BLaER1 (cell line): ENCODE measurements at regions not wholly inside any gene's neighbourhood (a gene's known extent, or its start where the extent isn't known, plus 50 kb on each side); places are given as distances from the start of the nearest gene placed in this dataset.
"Not testable (repeated sequence)": the region's sequence is repeated elsewhere in the genome, so short reads cannot be mapped to it uniquely, and the experiment has no call there.

ENCODE experiments used
- H3K27ac ChIP-seq: shearing (Covaris generic); formaldehyde crosslinking; 2 replicates; pipeline ENCODE4 v1.8.1; 2022
- H3K27me3 ChIP-seq: shearing (Covaris generic); formaldehyde crosslinking; 2 replicates; pipeline ENCODE4 v1.8.1; 2022
- H3K36me3 ChIP-seq: shearing (Covaris generic); formaldehyde crosslinking; 2 replicates; pipeline ENCODE4 v1.8.1; 2022
- H3K4me1 ChIP-seq: shearing (Covaris generic); formaldehyde crosslinking; 2 replicates; pipeline ENCODE4 v1.8.1; 2022
- H3K4me2 ChIP-seq: shearing (Covaris generic); formaldehyde crosslinking; 2 replicates; pipeline ENCODE4 v1.8.1; 2022
- H3K4me3 ChIP-seq: shearing (Covaris generic); formaldehyde crosslinking; 2 replicates; pipeline ENCODE4 v1.8.1; 2022
- H3K9ac ChIP-seq: shearing (Covaris generic); formaldehyde crosslinking; 2 replicates; pipeline ENCODE4 v1.8.1; 2022
- H3K9me3 ChIP-seq: shearing (Covaris generic); formaldehyde crosslinking; 2 replicates; pipeline ENCODE4 v1.8.1; 2022
- H4K20me1 ChIP-seq: shearing (Covaris generic); formaldehyde crosslinking; 2 replicates; pipeline ENCODE4 v1.8.1; 2022
- Cebpa-rat ChIP-seq: shearing (Covaris generic); IDR thresholded peaks from 2 replicates; pipeline ENCODE4 v1.8.1; 2022

DNA sequence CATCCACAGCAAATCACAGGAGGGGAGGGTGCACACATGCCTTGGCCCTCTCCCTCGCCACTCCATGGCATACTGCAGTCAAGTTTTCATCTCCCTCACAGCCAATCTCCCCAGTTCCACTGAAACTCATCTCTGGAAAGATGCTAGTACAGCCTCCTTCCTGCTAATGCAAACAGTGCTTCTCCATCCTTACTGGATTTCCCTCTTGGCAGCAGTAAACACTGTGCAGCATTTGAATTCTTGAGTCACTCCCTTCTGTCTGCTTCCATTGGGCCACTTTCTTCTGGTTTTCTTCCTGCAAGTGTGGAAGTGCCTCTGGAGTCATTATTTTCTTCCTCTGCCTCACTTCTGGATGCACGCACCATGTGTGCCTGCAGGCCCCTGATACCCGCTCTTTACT lies 460.3 kb downstream of the QKI start:
- Histone ChIP-seq H3K36me3 (no peaks in the 10 kb centered on the region), H3K9me3 (no peaks in the 10 kb centered on the region), H3K4me2 (no peak overlapping the region), H3K4me3 (no peak overlapping the region), H3K27me3 (no peaks in the 10 kb centered on the region; the same call in 1 of the 2 replicates), H3K4me1 (no peaks in the 10 kb centered on the region), H4K20me1 (no peaks in the 10 kb centered on the region), H3K9ac (no peak overlapping the region), H3K27ac (no peak overlapping the region)
- TF ChIP-seq Cebpa-rat: no peak

GRCh38 chr6:163872335-163872734 lies 457.8 kb downstream of the QKI start:
- Histone ChIP-seq H3K27ac (no peak overlapping the region), H3K27me3 (no peaks in the 10 kb centered on the region; the same call in 1 of the 2 replicates), H3K4me1 (no peaks in the 10 kb centered on the region), H3K4me2 (no peak overlapping the region), H3K36me3 (no peaks in the 10 kb centered on the region), H3K9ac (no peak overlapping the region), H4K20me1 (no peaks in the 10 kb centered on the region), H3K9me3 (no peaks in the 10 kb centered on the region), H3K4me3 (no peak overlapping the region)
- TF ChIP-seq Cebpa-rat: no peak

DNA sequence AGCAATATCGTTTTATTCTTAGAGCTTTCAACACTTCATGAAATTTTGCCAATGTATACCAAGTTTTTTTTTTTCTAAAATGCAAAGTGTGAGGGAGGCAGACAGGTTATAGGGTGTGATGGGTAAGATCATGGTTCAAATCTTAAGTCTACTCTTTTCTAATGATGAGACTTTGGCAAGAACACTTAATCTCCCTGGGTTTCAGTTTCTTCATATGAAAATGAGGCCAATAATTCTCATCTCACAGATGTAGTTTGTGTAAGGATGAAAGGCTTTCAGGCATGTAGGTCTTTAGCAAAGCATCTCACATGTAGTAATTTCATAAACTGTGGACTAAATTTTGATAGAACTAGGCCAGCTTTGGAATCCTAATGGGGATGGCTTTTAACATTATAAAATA lies 457.1 kb downstream of the QKI start:
- H3K9me3 ChIP-seq: no peaks in the 10 kb centered on the region
- no peak overlapping the region for H3K9ac ChIP-seq
- H3K27me3 ChIP-seq: no peaks in the 10 kb centered on the region; the same call in 1 of the 2 replicates
- no peak overlapping the region for H3K27ac ChIP-seq
- no peak overlapping the region for H3K4me2 ChIP-seq
- no peak overlapping the region for H3K4me3 ChIP-seq
- no peak for TF ChIP-seq Cebpa-rat
- H3K4me1 ChIP-seq: no peaks in the 10 kb centered on the region
- no peaks in the 10 kb centered on the region for H4K20me1 ChIP-seq
- H3K36me3 ChIP-seq: no peaks in the 10 kb centered on the region

- no peak for TF ChIP-seq Cebpa-rat
- Histone ChIP-seq H3K36me3 (no peaks in the 10 kb centered on the region), H3K4me1 (no peaks in the 10 kb centered on the region), H3K9ac (no peak overlapping the region), H4K20me1 (no peaks in the 10 kb centered on the region), H3K27ac (no peak overlapping the region), H3K4me2 (no peak overlapping the region), H3K27me3 (peaks cover 10% of the 10 kb centered on the region; the same call in 1 of the 2 replicates), H3K4me3 (no peak overlapping the region), H3K9me3 (no peaks in the 10 kb centered on the region)
Observed at GRCh38 chr6:163867518-163868292, 453.2 kb downstream of the QKI start.

DNA sequence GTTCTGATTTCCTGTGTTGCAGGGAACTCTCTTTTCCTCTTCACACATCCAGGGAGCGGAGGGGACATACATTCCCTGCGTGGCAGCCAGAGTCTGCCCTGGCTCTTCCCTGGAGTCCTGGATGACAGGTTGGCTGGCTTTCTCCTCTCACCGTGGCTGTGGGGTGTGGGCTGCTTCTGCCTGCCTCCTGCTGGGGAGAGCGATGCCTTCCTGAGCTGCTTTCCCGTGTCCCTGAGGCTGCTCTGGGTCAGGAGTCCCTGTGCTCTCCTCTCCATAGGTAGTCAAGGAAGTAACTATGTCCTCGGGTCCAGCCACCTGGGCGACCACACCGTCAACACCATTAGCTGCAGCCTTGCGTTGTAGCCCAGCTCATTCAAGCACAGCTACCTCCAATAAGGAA lies 451.7 kb downstream of the QKI start:
- no peak for TF ChIP-seq Cebpa-rat
- Histone ChIP-seq H3K27me3 (peaks cover 22% of the 10 kb centered on the region), H3K27ac (no peak overlapping the region), H3K9ac (no peak overlapping the region), H3K9me3 (no peaks in the 10 kb centered on the region), H3K4me1 (peaks cover 1% of the 10 kb centered on the region), H4K20me1 (no peaks in the 10 kb centered on the region; the same call in 1 of the 2 replicates), H3K36me3 (no peaks in the 10 kb centered on the region), H3K4me3 (no peak overlapping the region), H3K4me2 (no peak overlapping the region)

DNA sequence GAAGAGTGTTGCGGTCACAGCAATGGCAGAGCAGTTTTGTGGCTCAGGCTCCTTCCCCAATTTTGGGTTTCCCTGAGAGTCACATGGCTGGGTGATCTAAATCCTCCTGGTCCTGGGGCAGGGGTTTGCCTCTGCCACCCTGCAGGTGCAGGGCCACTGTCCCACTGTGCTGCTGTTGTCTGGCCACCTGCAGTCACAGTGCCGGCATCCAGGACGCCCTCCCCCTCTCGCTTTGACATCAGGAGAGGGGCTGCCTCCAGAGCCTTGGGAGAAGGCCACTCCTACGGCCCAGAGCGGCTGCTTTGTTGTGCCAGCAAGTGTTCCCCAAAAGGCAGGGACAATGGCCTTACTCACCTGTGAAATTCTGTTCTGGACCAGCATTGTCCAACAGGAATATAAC lies 449.0 kb downstream of the QKI start:
- Histone ChIP-seq H3K27ac (no peak overlapping the region), H3K9me3 (peaks cover 6% of the 10 kb centered on the region; the same call in 1 of the 2 replicates), H3K36me3 (no peaks in the 10 kb centered on the region), H3K4me2 (no peak overlapping the region), H3K4me1 (peaks cover 15% of the 10 kb centered on the region), H4K20me1 (no peaks in the 10 kb centered on the region; the same call in 1 of the 2 replicates), H3K9ac (no peak overlapping the region), H3K4me3 (no peak overlapping the region), H3K27me3 (peaks cover 44% of the 10 kb centered on the region)
- no peak for TF ChIP-seq Cebpa-rat

GRCh38 chr6:163862701-163863100 lies 448.2 kb downstream of the QKI start:
- no peaks in the 10 kb centered on the region; the same call in 1 of the 2 replicates for H4K20me1 ChIP-seq
- H3K9me3 ChIP-seq: peaks cover 12% of the 10 kb centered on the region; the same call in 1 of the 2 replicates
- H3K27me3 ChIP-seq: peaks cover 44% of the 10 kb centered on the region
- H3K36me3 ChIP-seq: no peaks in the 10 kb centered on the region
- H3K4me3 ChIP-seq: no peak overlapping the region
- H3K4me2 ChIP-seq: no peak overlapping the region
- peaks cover 15% of the 10 kb centered on the region for H3K4me1 ChIP-seq
- H3K27ac ChIP-seq: no peak overlapping the region
- H3K9ac ChIP-seq: no peak overlapping the region
- TF ChIP-seq Cebpa-rat: no peak

- TF ChIP-seq Cebpa-rat: no peak
- H3K36me3 ChIP-seq: no peaks in the 10 kb centered on the region
- peaks cover 15% of the 10 kb centered on the region for H3K4me1 ChIP-seq
- no peak overlapping the region for H3K9ac ChIP-seq
- H3K4me3 ChIP-seq: no peak overlapping the region
- H3K9me3 ChIP-seq: peaks cover 12% of the 10 kb centered on the region; the same call in 1 of the 2 replicates
- no peaks in the 10 kb centered on the region; the same call in 1 of the 2 replicates for H4K20me1 ChIP-seq
- no peak overlapping the region for H3K4me2 ChIP-seq
- peaks cover 44% of the 10 kb centered on the region for H3K27me3 ChIP-seq
- H3K27ac ChIP-seq: no peak overlapping the region
Observed at GRCh38 chr6:163861627-163862026, 447.1 kb downstream of the QKI start.

GRCh38 chr6:163860287-163861081 lies 446.0 kb downstream of the QKI start:
- Histone ChIP-seq H3K9me3 (peaks cover 12% of the 10 kb centered on the region; the same call in 1 of the 2 replicates), H3K9ac (no peak overlapping the region), H3K4me2 (peak overlapping the region; percentile 41), H3K36me3 (no peaks in the 10 kb centered on the region), H3K4me1 (peaks cover 15% of the 10 kb centered on the region), H3K27ac (no peak overlapping the region), H3K4me3 (no peak overlapping the region), H3K27me3 (peaks cover 44% of the 10 kb centered on the region), H4K20me1 (no peaks in the 10 kb centered on the region; the same call in 1 of the 2 replicates)
- TF ChIP-seq Cebpa-rat: no peak

DNA sequence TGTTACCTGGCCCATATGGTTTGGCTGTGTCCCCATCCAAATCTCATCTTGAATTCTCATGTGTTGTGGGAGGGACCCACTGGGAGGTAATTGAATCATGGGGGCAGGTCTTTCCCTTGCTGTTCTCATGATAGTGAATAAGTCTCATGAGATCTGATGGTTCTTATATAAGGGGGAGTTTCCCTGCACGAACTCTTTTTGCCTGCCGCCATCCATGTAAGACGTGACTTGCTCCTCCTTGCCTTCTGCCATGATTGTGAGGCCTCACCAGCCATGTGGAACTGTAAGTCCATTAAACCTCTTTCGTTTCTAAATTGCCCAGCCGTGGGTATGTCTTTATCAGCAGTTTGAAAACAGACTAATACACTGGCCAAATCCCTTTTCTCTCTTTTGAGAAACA lies 444.4 kb downstream of the QKI start:
- H3K9ac ChIP-seq, H3K36me3 ChIP-seq, H4K20me1 ChIP-seq, H3K4me3 ChIP-seq, H3K4me2 ChIP-seq, H3K27ac ChIP-seq: not testable (repeated sequence)
- H3K27me3 ChIP-seq: peaks cover 41% of the 10 kb centered on the region
- peaks cover 12% of the 10 kb centered on the region; the same call in 1 of the 2 replicates for H3K9me3 ChIP-seq
- H3K4me1 ChIP-seq: peaks cover 15% of the 10 kb centered on the region
